Sciatic nerve (tissue), 2 donors: ENCODE measurements at regions not wholly inside any gene's neighbourhood (a gene's known extent, or its start where the extent isn't known, plus 50 kb on each side); places are given as distances from the start of the nearest gene placed in this dataset.
"Not testable (repeated sequence)": the region's sequence is repeated elsewhere in the genome, so short reads cannot be mapped to it uniquely, and the experiment has no call there.

ENCODE experiments used
- ATAC-seq: fragments of 200-7000 bp; cut with Tn5 transposase; one replicate; pipeline ENCODE4 v1.9.1; 2020; ENCODE audit warnings: mild to moderate bottlenecking, moderate library complexity
- DNase-seq: peaks from one replicate; pipeline ENCODE4 v3.0.0-alpha.2; 2020; ENCODE audit warnings: low spot score
- intact Hi-C: fragments of 100-400 bp; cut with DNase I; formaldehyde crosslinking; loops from one replicate; pipeline ENCODE4 v1.14.2; 2022
- donor health status: DM: no; HTN: no; CAD: no.
- donor health status: DM: no; HTN: no; CAD: no.

- intact Hi-C loops: loop anchor here (2.0 kb wide), 1 partner anchor 75 kb away; no protein-coding TSS in a partner anchor
- no peak for DNase-seq
- ATAC-seq: no peak
Measured at GRCh38 chr6:21739838-21740237, 146.3 kb downstream of the SOX4 start.

- intact Hi-C loops: no loop called here
- no peak for DNase-seq
- ATAC-seq: no peak
Measured at GRCh38 chr6:21740376-21741124, 147.0 kb downstream of the SOX4 start.

- intact Hi-C loops: no loop called here
- DNase-seq (no peak), ATAC-seq (no peak)
Measured at GRCh38 chr6:21741221-21742109, 147.9 kb downstream of the SOX4 start.

- no peak for DNase-seq
- no peak for ATAC-seq
- intact Hi-C loops: no loop called here
Measured at GRCh38 chr6:21742238-21742660, 148.7 kb downstream of the SOX4 start.

- ATAC-seq (no peak), DNase-seq (no peak)
- intact Hi-C loops: no loop called here
Measured at GRCh38 chr6:21744331-21744730, 150.8 kb downstream of the SOX4 start.

GRCh38 chr6:21745543-21746337 lies 152.2 kb downstream of the SOX4 start:
- intact Hi-C loops: no loop called here
- no peak for DNase-seq
- ATAC-seq: no peak

GRCh38 chr6:21747441-21747840 lies 153.9 kb downstream of the SOX4 start:
- DNase-seq (no peak), ATAC-seq (peak; percentile 34)
- intact Hi-C loops: no loop called here

GRCh38 chr6:21748343-21749056 lies 154.9 kb downstream of the SOX4 start:
- ATAC-seq: no peak
- no peak for DNase-seq
- intact Hi-C loops: no loop called here

- ATAC-seq: no peak
- no peak for DNase-seq
- intact Hi-C loops: no loop called here
Measured at GRCh38 chr6:21749754-21750153, 156.2 kb downstream of the SOX4 start.

- intact Hi-C loops: no loop called here
Measured at GRCh38 chr6:21750575-21750974, 157.0 kb downstream of the SOX4 start.

GRCh38 chr6:21751608-21752007 lies 158.1 kb downstream of the SOX4 start:
- intact Hi-C loops: no loop called here
- ATAC-seq (no peak), DNase-seq (no peak)

More at GRCh38 chr6:21750575-21750974, 157.0 kb downstream of the SOX4 start:
- DNase-seq (no peak), ATAC-seq (no peak)

- DNase-seq (no peak), ATAC-seq (no peak)
- intact Hi-C loops: no loop called here
Measured at GRCh38 chr6:21752054-21752811, 158.7 kb downstream of the SOX4 start.

- DNase-seq (no peak), ATAC-seq (peak; percentile 72)
- intact Hi-C loops: no loop called here
Measured at GRCh38 chr6:21753241-21754108, 159.9 kb downstream of the SOX4 start.

GRCh38 chr6:21754891-21755290 lies 161.3 kb downstream of the SOX4 start:
- intact Hi-C loops: no loop called here
- no peak for DNase-seq
- no peak for ATAC-seq

- DNase-seq (no peak), ATAC-seq (no peak)
- intact Hi-C loops: no loop called here
Measured at GRCh38 chr6:21756487-21756886, 162.9 kb downstream of the SOX4 start.

- ATAC-seq, intact Hi-C loops, DNase-seq: not testable (repeated sequence)
Measured at GRCh38 chr6:21757392-21757791, 163.8 kb downstream of the SOX4 start.

GRCh38 chr6:21759721-21760120 lies 166.2 kb downstream of the SOX4 start:
- DNase-seq: no peak
- ATAC-seq: no peak
- intact Hi-C loops: no loop called here
